ENCODE measurements at regions not wholly inside any gene's neighbourhood (a gene's known extent, or its start where the extent isn't known, plus 50 kb on each side); places are given as distances from the start of the nearest gene placed in this dataset.
"Not testable (repeated sequence)": the region's sequence is repeated elsewhere in the genome, so short reads cannot be mapped to it uniquely, and the experiment has no call there.

- no peak for DNase-seq
Measured at GRCh38 chr4:62627671-62628070, 1427.5 kb downstream of the ADGRL3 start.

DNA sequence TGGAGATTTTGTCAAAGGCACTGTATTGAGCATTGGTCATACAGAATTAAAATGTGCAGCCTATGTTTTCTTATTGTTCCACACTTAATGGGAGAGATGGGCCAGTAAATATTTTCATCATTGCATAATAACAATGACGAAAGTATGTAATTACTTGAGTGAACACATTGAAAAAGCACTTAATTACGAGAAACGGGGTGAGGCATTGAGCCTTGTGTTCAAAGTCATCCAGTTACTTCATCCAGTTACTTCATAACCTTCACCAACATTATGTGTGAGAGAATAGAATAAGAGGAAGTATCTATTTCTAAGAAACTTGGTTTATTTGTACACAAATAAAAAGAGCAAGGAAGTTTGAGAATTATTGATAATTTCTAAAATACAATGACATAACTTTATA, 1427.0 kb downstream of the ADGRL3 start:
- DNase-seq, result no peak

- DNase-seq, result no peak
Measured at GRCh38 chr4:62622089-62622488, 1422.0 kb downstream of the ADGRL3 start.

GRCh38 chr4:62619971-62620370, 1419.8 kb downstream of the ADGRL3 start:
- DNase-seq, result no peak

- no peak for DNase-seq
Measured at GRCh38 chr4:62618042-62618441, 1417.9 kb downstream of the ADGRL3 start.

GRCh38 chr4:62601737-62602136, 1401.6 kb downstream of the ADGRL3 start:
- DNase-seq, result no peak

GRCh38 chr4:62595265-62595664, 1395.1 kb downstream of the ADGRL3 start:
- not testable (repeated sequence) for DNase-seq

DNA sequence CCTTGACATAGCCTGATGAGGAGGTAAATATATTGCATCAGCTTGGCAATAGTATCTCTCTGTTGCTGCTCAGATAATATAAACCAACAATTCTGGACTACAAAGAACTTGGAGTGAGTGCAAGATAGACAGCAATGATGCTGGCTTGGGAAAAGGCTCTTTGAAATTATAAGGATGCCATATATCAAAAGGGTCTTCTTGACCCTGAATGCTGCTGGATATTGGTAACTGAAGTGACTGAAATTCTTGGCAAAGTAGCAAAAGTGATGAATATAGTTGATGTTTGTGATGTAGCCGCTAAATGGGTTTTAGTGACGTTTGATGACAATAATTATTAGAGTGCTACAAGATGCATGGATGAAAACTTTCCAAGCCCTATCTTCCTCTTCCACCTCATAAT, 1391.6 kb downstream of the ADGRL3 start:
- DNase-seq, result no peak

GRCh38 chr4:62588671-62589070, 1388.5 kb downstream of the ADGRL3 start:
- DNase-seq, result no peak

GRCh38 chr4:62571494-62571893, 1371.4 kb downstream of the ADGRL3 start:
- no peak for DNase-seq

DNA sequence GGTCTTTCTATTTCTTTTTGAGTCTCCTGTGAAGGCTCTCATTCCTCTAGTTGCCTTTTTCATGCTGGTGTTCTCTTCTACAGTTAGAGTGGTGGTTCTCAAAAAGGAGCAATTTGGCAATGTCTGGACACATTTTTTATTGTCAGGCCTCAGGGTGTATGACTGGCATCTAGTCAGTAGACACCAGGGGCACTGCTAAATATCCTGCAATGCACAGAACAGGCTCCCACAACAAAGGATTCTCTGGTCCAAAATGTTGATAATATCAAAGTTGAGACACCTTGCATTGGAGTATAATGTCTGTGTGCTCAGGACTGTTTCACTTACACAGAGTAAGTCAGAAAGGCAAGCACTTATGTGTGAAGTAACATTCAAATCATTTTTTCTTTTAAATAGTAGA, 1360.7 kb downstream of the ADGRL3 start:
- no peak for DNase-seq

DNA sequence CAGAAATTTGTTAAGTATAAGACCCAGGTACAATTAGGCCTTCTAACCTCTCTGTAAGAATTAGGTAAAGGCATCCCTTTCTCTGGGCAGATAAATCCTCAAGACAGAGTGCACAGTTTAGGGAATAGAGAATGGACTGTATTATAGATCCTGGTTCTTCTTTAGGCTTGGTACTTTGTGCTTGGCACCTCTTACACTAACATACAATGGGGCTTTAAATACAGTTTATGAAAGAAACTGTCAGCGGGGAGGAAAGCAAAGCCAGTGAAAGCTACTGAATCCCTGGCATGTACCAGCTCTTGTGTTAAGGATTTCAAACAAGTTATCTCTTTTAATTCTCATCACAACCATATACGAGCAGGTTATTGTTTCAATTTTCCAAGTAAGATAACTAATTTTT, 1350.0 kb downstream of the ADGRL3 start:
- DNase-seq, result no peak

- no peak for DNase-seq
Measured at GRCh38 chr4:62549601-62550000, 1349.5 kb downstream of the ADGRL3 start.

GRCh38 chr4:62548765-62549164, 1348.6 kb downstream of the ADGRL3 start:
- no peak for DNase-seq

DNA sequence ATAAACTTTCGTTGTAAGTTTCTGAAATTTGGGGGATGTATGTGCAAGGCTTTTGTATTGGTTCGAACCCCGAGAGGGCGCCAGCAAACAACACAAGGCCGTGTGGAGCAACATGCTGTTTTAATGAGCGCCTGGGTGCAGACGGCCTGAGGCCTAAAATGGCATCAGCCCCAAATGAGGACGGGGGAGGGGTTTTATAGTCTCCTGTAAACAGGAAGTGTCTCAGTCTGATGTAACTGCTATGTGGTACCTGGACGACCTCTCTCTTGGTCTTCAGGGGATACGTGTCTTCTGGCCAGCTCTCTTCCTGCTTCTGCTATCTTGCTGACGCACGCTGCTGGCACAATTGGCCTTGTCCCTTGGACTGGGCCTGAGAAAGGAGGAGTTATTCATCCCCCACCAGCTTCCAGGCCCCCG, 1348.0 kb downstream of the ADGRL3 start:
- no peak for DNase-seq

- DNase-seq, result peak; percentile 4
Measured at GRCh38 chr4:62544428-62544827, 1344.3 kb downstream of the ADGRL3 start.

- DNase-seq, result no peak
Measured at GRCh38 chr4:62543002-62543401, 1342.9 kb downstream of the ADGRL3 start.

DNA sequence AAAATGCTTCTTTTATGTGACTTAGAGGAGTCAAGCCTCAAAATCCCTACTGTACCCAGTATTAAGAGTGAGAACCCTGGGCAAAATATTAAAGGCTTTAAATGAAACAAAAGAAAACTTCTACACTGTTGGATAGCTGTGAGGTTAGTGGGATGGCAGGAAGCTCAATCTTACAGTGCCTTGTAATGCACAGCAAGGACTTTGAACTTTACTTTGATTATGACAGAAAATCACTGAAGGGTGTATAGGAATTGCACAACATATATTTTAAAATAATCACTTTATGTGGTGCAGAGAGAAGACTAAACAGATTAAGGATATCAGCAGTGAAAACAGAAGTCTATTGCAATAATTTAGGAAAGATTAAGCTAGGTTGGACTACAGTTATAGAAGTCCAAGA, 1333.4 kb downstream of the ADGRL3 start:
- no peak for DNase-seq

GRCh38 chr4:62531731-62532130, 1331.6 kb downstream of the ADGRL3 start:
- no peak for DNase-seq

DNA sequence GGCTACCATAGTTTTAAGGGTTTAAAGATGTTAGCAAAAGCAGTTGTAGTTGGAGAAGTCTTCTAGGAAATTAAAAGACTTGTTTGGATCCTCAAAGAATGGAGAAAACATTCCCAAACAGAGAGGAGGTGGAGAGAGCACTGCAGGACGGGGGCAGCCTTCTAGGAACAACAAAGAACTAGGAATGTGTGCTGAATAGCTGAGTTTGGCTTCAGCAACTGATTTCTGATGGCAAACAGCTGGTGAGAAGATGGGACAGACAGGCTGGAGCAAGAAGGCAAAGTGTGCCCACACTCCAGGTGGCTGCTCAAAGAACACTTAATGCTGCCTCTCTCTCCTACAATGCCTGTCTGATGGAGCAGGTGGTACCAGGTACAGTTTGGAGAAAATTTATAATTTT, 1331.1 kb downstream of the ADGRL3 start:
- no peak for DNase-seq

GRCh38 chr4:62528874-62529273, 1328.7 kb downstream of the ADGRL3 start:
- no peak for DNase-seq

DNA sequence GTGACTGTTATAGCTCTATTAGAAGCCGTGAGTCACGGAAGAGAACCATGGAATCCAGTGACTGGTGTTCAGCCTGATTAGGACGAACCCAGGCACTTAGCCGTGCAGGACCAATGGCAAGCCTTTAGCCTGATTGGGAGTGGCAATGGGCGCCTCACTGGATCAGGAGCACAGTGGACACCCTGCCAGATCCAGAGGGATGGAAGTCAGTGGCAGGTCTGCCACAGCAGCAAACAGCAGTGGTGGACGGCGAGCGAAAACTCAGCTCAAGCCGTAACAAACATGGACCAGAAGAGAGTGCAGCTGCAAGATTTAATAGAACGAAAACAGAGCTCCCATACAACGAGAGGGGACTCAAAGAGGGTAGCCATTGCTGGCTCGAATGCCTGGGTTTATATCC, 1326.5 kb downstream of the ADGRL3 start:
- DNase-seq, result no peak

DNA sequence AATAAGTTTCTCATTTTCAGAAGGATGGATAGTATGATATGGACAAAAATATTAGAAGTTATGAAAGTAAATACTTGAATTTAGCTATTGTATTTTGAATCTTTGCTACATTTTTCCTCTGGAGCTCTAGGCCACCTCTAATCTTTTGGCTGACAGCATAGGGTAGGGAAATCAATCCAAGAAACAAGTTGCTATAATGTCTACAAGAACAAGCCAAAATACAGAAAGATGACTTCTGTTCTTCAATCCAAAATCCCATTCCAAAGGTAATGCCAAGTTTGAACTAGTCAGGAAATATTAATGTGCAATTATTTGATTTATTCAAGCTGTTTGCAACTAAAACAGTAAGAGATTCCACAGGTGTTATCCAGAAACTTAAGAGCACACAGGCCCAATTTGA, 1323.1 kb downstream of the ADGRL3 start:
- no peak for DNase-seq

DNA sequence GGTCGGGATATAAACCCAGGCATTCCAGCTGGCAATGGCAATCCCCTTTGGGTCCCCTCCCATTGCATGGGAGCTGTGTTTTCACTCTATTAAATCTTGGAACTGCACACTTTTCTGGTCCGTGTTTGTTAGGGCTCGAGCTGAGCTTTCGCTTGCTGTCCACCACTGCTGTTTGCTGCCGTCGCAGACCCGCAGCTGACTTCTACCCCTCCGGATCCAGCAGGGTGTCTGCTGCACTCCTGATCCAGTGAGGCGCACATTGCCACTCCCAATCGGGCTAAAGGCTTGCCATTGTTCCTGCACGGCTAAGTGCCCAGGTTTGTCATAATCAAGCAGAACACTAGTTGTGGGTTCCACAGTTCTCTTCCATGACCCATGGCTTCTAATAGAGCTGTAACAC, 1322.1 kb downstream of the ADGRL3 start:
- DNase-seq, result no peak

GRCh38 chr4:62517716-62518115, 1317.6 kb downstream of the ADGRL3 start:
- peak; percentile 0 for DNase-seq

- DNase-seq, result no peak
Measured at GRCh38 chr4:62513306-62513705, 1313.2 kb downstream of the ADGRL3 start.

Data from fibroblast of upper back skin (primary cell).